Body of pancreas (tissue), 4 donors: ENCODE measurements at regions not wholly inside any gene's neighbourhood (a gene's known extent, or its start where the extent isn't known, plus 50 kb on each side); places are given as distances from the start of the nearest gene placed in this dataset.

Source experiments
- CTCF ChIP-seq, 7 experiments: fragments of 450-650 bp in 4 of 7; fragments of 200-600 bp in 3 of 7; sonication (generic) in 3 of 7; IDR thresholded peaks; one replicate each; pipeline ENCODE4 v1.5.1; 2016 to 2019; ENCODE audit warnings: antibody characterized with exemption in 7 of 7
- POLR2A ChIP-seq, 3 donors: fragments of 450-650 bp; IDR thresholded peaks; one replicate each; pipeline ENCODE4 v1.6.1; 2016; ENCODE audit warnings: antibody characterized with exemption in 3 of 3, mild to moderate bottlenecking in 2 of 3

DNA sequence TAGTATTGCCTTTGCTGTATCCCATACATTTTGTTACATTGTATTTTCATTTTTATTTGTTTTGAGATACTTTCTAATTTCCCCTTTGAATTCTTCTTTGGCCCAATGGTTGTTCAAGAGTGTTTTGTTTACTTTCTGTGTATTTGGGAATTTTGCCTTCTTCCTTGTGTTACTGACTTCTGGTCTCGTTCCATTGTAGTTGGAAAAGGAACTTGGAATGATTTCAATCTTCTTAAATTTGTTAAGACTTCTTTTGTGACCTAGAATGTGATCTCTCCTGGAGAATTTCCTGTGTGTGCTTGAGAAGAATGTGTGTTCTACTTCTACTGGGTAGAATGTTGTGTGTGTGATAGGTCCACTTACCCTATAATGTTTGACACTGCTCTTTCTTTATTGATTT is 304.4 kb upstream of the RTL1 start:
- TF ChIP-seq CTCF (IDR thresholded peaks at IDR 0.05) (no peak), POLR2A (IDR thresholded peaks at IDR 0.05) (no peak)
